SK-N-SH treated with all-trans-retinoic acid at 6 μM for 48 hours (cell line): ENCODE measurements at regions not wholly inside any gene's neighbourhood (a gene's known extent, or its start where the extent isn't known, plus 50 kb on each side); places are given as distances from the start of the nearest gene placed in this dataset.

Experiments
- ATAC-seq: fragments of 200-7000 bp; cut with Tn5 transposase; 3 replicates; pipeline ENCODE4 v1.9.1; 2020; ENCODE audit warnings: mild to moderate bottlenecking, moderate library complexity
- ARNTL ChIP-seq: fragments of 450-650 bp; formaldehyde crosslinking; IDR thresholded peaks from 2 replicates; pipeline ENCODE4 v1.5.0; 2020; ENCODE audit warnings: low read depth, mild to moderate bottlenecking, moderate library complexity, borderline replicate concordance
- BACH2 ChIP-seq: fragments of 250-450 bp; sonication (Bioruptor Pico); IDR thresholded peaks from 2 replicates; pipeline ENCODE4 v1.9.0; 2021; ENCODE audit warnings: mild to moderate bottlenecking, borderline replicate concordance
- CREB5 ChIP-seq: fragments of 250-450 bp; sonication (Bioruptor Pico); IDR thresholded peaks from 2 replicates; pipeline ENCODE4 v1.5.1; 2020; ENCODE audit warnings: low read depth, mild to moderate bottlenecking, moderate library complexity
- CSDC2 ChIP-seq: fragments of 250-450 bp; sonication (Bioruptor Pico); IDR thresholded peaks from 2 replicates; pipeline ENCODE4 v1.5.0; 2020; ENCODE audit warnings: mild to moderate bottlenecking, moderate library complexity
- CSRNP3 ChIP-seq: fragments of 250-450 bp; sonication (Bioruptor Pico); IDR thresholded peaks from 2 replicates; pipeline ENCODE4 v1.5.1; 2021; ENCODE audit warnings: mild to moderate bottlenecking, moderate library complexity
- ESRRG ChIP-seq: fragments of 250-450 bp; sonication (Bioruptor Pico); IDR thresholded peaks from 2 replicates; pipeline ENCODE4 v1.6.1; 2021; ENCODE audit warnings: mild to moderate bottlenecking
- GLIS3 ChIP-seq: fragments of 250-450 bp; sonication (Bioruptor Pico); IDR thresholded peaks from 2 replicates; pipeline ENCODE4 v1.5.0; 2020; ENCODE audit warnings: mild to moderate bottlenecking, moderate library complexity
- ISL1 ChIP-seq: fragments of 250-450 bp; sonication (Bioruptor Pico); IDR thresholded peaks from 2 replicates; pipeline ENCODE4 v2.1.2; 2022; ENCODE audit warnings: mild to moderate bottlenecking, moderate library complexity
- OSR1 ChIP-seq: fragments of 250-450 bp; sonication (Bioruptor Pico); IDR thresholded peaks from 2 replicates; pipeline ENCODE4 v1.8.0; 2022; ENCODE audit warnings: moderate library complexity, mild to moderate bottlenecking, inconsistent platforms
- PATZ1 ChIP-seq: fragments of 250-450 bp; sonication (Bioruptor Pico); IDR thresholded peaks from 2 replicates; pipeline ENCODE4 v1.8.0; 2020; ENCODE audit warnings: mild to moderate bottlenecking, moderate library complexity, borderline replicate concordance
- PPARA ChIP-seq: fragments of 250-450 bp; sonication (Bioruptor Pico); IDR thresholded peaks from 2 replicates; pipeline ENCODE4 v1.5.0; 2020; ENCODE audit warnings: mild to moderate bottlenecking, borderline replicate concordance
- RARB ChIP-seq: fragments of 250-450 bp; sonication (Bioruptor Pico); IDR thresholded peaks from 2 replicates; pipeline ENCODE4 v1.8.0; 2021; ENCODE audit warnings: mild to moderate bottlenecking, moderate library complexity
- SNAI2 ChIP-seq: fragments of 250-450 bp; sonication (Bioruptor Pico); IDR thresholded peaks from 2 replicates; pipeline ENCODE4 v1.5.0; 2020; ENCODE audit warnings: mild to moderate bottlenecking, moderate library complexity
- TCF4 ChIP-seq: fragments of 250-450 bp; sonication (Bioruptor Pico); IDR thresholded peaks from 2 replicates; pipeline ENCODE4 v1.8.0; 2021; ENCODE audit warnings: mild to moderate bottlenecking, moderate library complexity, borderline replicate concordance
- TOX ChIP-seq: fragments of 250-450 bp; sonication (Bioruptor Pico); IDR thresholded peaks from 2 replicates; pipeline ENCODE4 v1.8.0; 2021; ENCODE audit warnings: mild to moderate bottlenecking, moderate library complexity, borderline replicate concordance
- ZC3H10 ChIP-seq: fragments of 250-450 bp; sonication (Bioruptor Pico); IDR thresholded peaks from 2 replicates; pipeline ENCODE4 v1.5.1; 2021; ENCODE audit warnings: mild to moderate bottlenecking, moderate library complexity
- ZFP3 ChIP-seq: fragments of 250-450 bp; sonication (Bioruptor Pico); IDR thresholded peaks from 2 replicates; pipeline ENCODE4 v1.5.0; 2020; ENCODE audit warnings: mild to moderate bottlenecking, moderate library complexity
- ZFP30 ChIP-seq: fragments of 450-650 bp; formaldehyde crosslinking; IDR thresholded peaks from 2 replicates; pipeline ENCODE4 v1.5.0; 2022; ENCODE audit warnings: mild to moderate bottlenecking, moderate library complexity
- ZNF565 ChIP-seq: fragments of 450-650 bp; formaldehyde crosslinking; conservative IDR thresholded peaks from 2 replicates; pipeline ENCODE4 v1.5.0; 2020; ENCODE audit warnings: low read depth, mild to moderate bottlenecking, moderate library complexity
- ZNF8 ChIP-seq: fragments of 450-650 bp; formaldehyde crosslinking; IDR thresholded peaks from 2 replicates; pipeline ENCODE4 v1.5.0; 2020; ENCODE audit warnings: mild to moderate bottlenecking, moderate library complexity

GRCh38 chr4:79848329-79848728 is 224.7 kb downstream of the ANTXR2 start (continued):
- no peak for TF ChIP-seq ARNTL (CRISPR knock-in tag)

DNA sequence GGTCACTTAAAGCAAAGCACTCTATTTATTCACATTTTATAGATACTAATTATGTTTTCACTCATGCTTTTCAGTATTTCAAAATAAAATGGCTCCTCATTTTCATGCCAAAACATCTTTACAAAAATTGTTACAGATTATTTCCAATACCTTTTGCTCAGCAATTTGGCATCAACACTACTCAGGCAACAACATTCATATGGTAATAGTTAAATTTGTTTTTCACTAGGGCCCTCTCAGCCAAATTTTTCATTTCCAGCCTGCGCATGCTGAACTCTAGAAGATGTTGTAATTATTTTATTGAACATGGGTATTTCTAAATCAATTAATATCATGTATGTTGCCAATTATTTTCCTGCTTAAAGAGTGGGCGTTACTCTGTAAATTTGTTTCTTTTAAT is 225.6 kb downstream of the ANTXR2 start:
- TF ChIP-seq TCF4 (CRISPR knock-in tag) = no peak
- TF ChIP-seq ZFP30 (CRISPR knock-in tag) = no peak
- no peak for TF ChIP-seq ZC3H10 (CRISPR knock-in tag)
- TF ChIP-seq CSDC2 (CRISPR knock-in tag) = no peak
- TF ChIP-seq OSR1 (CRISPR knock-in tag) = no peak
- no peak for TF ChIP-seq GLIS3
- no peak for TF ChIP-seq TOX (CRISPR knock-in tag)
- no peak for TF ChIP-seq CSRNP3 (CRISPR knock-in tag)
- TF ChIP-seq ISL1 (CRISPR knock-in tag) = no peak
- TF ChIP-seq SNAI2 (CRISPR knock-in tag) = no peak
- no peak for TF ChIP-seq ZNF565 (CRISPR knock-in tag)
- TF ChIP-seq PPARA (CRISPR knock-in tag) = no peak
- TF ChIP-seq ZFP3 (CRISPR knock-in tag) = no peak
- TF ChIP-seq ZNF8 = no peak
- TF ChIP-seq RARB = no peak
- no peak for ATAC-seq

DNA sequence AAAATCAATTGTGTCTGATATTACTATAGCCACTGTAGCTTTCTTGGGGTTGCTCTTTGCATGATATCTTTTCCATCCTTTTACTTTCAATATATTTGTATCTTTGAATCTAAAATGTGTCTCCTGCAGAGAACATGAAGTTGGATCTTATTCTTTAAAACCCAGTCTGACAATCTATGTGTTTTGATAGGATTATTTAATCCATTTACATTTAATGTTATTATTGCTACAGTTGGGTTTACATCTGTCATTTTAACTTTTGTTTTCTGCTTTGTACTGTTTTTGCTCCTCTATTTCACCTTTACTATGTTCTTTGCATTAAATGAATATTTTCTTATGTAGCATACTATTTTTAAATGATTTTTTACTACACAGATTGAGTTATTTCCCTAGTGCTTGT is 230.9 kb downstream of the ANTXR2 start:
- TF ChIP-seq ZNF565 (CRISPR knock-in tag) = no peak
- TF ChIP-seq PATZ1 (CRISPR knock-in tag) = no peak
- TF ChIP-seq ZFP3 (CRISPR knock-in tag) = no peak
- TF ChIP-seq PPARA (CRISPR knock-in tag) = no peak
- TF ChIP-seq ESRRG (CRISPR knock-in tag) = no peak
- no peak for TF ChIP-seq ZFP30 (CRISPR knock-in tag)
- TF ChIP-seq CREB5 (CRISPR knock-in tag) = no peak
- TF ChIP-seq GLIS3 = no peak
- ATAC-seq = no peak

GRCh38 chr4:79833857-79834256 is 239.2 kb downstream of the ANTXR2 start:
- TF ChIP-seq ARNTL (CRISPR knock-in tag) (no peak), ZNF8 (no peak), ESRRG (CRISPR knock-in tag) (no peak), BACH2 (CRISPR knock-in tag) (no peak), ISL1 (CRISPR knock-in tag) (no peak), OSR1 (CRISPR knock-in tag) (no peak), SNAI2 (CRISPR knock-in tag) (no peak), PATZ1 (CRISPR knock-in tag) (no peak), CREB5 (CRISPR knock-in tag) (no peak), CSRNP3 (CRISPR knock-in tag) (no peak)
- TF ChIP-seq, all 23 proteins: peak for 0
- no peak for ATAC-seq
